Stimulated activated CD8-positive, alpha-beta memory T cell treated with anti-CD3 and anti-CD28 coated beads, Interleukin-4, amount 100 ng/mL, for 24 hours (primary cell): ENCODE measurements at regions not wholly inside any gene's neighbourhood (a gene's known extent, or its start where the extent isn't known, plus 50 kb on each side); places are given as distances from the start of the nearest gene placed in this dataset.
"Not testable (repeated sequence)": the region's sequence is repeated elsewhere in the genome, so short reads cannot be mapped to it uniquely, and the experiment has no call there.

Experiments used
- DNase-seq: peaks from one replicate; pipeline ENCODE4 v3.0.0-alpha.2; 2020; ENCODE audit warnings: low read depth

DNA sequence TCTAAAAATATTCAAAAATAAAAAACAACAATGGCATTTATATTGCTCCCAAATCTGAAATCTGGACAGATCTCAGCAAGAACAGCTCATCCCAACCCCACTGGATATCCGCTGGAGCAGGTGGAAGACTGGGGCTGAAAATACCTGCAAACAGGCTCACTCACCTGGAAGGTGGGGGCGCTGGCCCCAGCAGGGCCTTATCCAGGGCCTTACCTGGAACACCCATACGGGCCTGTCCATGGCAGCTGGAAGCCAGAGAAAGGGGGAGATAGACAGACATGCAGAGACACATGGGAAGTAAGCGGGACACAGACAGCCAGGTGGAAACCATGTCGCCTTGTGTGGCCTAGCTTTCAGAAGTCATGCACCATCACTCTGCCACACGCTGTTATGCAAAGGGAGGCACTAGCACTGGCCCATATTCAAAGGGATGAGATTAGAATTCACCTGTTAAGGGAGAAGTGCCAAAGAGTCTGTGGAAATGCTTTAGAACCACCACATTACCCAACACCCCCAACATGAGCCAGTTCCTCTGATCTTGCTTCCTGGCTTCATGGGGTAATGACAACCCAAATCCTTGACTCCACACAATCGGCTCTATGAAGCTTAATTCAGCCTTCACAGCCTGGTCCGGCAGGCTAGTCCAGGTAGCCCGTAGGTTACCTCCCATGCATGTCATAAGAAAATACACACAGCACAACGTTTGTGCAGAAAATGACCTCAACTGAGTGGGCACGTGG lies 99.0 kb upstream of the CDYL start:
- no peak for DNase-seq

DNA sequence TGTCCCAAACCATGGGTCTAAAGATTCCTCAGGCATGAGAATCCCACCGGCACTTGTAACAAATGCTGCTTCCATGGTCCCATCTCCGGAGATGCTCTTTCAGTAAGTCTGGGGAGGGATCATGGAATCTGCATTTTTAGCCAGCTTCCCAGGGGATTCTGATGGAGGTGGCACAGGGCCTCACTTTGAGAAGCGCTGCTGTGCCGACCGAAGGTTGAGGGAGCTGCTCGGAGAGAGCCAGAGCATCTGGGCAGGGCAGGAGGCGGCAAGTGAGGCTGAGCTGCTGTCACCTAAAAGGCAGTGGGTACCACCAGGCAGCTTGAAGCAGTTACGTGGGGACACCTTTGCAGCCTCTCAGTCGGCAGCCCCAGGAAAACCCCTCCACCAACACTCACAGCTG lies 100.2 kb upstream of the CDYL start:
- DNase-seq: no peak

DNA sequence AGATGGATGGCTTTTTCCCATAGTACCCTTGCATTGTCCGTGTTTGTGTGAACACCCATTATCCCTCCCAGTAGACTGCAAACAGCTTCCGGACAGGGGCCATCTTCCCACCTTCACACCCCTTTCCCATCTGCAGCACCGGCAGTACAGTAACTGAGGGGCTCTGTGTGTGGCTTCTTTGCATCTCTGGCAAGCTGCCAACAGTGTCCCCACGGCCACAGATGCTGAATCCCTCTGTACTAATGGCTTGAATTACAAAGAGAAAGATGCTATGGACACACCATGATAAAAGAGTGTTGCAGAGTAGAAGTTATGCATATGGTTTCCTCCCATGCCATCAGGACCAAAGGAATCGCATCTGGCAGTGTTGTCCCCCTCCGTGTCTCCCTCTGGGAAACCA lies 101.1 kb upstream of the CDYL start:
- no peak for DNase-seq

DNA sequence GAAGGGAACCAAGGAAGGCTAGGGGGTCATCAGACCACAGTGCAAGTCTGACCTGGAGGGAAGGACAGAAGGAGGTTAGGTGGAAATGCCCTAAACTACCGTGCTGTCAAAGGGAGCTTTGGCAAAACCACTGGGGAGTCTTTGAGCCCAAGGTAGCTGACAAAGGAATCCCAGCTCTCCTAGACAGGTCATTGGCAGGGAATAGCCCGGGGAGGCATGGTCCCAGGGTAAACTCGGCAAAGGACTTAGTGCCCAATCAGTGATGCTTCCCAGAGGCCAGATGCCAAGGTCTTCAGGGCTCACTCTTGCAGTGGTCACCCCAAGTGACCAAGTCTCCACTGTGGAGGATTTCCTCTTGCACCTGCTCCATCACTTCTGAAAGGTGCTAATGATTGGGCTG lies 102.3 kb upstream of the CDYL start:
- no peak for DNase-seq

DNA sequence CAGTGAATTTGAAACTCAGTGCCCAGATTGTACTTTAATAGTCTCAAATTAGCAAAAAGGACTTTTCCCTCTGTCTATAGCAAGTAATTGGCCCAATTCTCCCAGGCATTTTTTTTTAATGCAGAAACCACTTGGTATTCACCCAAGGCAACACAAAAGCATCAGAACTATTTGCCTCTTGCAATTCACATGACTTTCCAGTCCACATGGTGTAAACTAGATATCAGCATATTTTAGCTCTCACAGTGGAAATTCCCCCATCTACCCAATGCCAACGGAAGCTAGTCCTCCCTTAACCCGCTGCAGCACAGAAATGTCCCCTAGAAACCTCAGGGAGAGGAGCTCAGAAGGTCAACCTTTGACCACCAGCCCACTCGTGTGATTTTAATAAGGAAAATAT lies 103.4 kb upstream of the CDYL start:
- no peak for DNase-seq

DNA sequence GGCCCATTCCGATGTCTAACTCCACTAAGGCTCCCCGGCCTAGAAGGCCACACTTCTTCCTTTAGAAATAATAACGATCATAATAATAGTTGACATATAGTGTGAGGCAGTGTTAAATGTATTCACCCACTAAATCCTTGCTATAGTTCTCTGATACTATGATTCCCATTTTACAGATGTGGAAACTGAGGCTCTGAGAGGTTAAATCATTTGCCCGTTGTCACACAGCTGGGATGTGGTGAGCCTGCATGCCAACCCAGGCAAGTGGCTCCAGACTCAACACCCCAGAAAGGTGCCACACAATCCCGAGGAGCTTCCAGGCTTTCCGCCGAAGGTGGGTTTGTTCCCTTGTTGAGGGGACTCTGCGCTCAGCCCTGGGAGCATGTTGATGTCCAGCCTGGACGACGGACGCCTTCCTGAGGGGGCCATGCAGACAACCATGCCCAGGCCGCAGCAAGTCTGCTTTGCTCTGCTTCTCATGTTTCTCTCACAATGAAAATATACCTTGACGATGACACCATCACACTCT lies 104.6 kb upstream of the CDYL start:
- no peak for DNase-seq

DNA sequence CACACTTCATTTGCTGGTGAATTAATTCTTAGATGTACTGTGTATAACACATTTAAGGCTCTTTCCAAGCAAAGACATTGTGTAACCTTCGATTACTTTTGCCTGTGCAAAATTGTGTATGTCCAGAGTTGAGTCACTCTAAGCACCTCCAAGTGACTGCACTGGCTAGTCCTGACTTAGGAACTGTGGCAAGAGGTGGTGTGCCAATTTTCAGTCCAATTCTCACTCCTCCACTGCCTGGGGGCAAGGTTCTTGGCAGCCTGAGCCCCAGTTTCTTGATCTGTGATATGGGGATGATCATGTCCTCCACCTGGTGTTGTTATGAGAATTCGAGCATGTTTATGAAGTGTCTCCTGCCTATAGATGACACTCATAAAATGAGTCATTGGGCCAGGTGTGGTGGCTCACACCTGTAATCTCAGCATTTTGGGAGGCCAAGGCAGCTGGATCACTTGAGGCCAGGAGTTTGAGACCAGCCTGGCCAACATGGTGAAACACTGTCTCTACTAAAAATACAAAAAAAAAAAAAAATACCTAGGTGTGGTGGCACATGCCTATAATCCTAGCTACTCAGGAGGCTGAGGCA lies 105.3 kb upstream of the CDYL start:
- no peak for DNase-seq

DNA sequence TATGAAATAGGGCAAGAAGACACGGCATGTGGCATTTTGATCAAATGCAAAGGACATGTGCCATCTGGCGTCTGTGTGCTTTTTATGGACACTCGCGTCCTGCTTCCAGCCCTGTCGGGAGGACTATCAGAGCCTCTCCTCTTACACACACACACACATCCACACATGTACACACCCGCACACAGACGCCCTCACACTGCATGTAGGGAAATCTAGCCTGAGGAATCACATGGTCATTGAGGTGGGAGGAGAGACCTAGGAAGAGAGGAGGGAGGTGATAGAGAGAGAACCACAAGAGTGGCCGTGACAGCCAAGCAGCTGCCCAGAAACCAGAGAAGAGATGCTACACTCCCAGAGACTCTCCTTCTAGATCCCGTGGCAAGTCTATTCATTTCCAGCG lies 105.9 kb upstream of the CDYL start:
- no peak for DNase-seq

DNA sequence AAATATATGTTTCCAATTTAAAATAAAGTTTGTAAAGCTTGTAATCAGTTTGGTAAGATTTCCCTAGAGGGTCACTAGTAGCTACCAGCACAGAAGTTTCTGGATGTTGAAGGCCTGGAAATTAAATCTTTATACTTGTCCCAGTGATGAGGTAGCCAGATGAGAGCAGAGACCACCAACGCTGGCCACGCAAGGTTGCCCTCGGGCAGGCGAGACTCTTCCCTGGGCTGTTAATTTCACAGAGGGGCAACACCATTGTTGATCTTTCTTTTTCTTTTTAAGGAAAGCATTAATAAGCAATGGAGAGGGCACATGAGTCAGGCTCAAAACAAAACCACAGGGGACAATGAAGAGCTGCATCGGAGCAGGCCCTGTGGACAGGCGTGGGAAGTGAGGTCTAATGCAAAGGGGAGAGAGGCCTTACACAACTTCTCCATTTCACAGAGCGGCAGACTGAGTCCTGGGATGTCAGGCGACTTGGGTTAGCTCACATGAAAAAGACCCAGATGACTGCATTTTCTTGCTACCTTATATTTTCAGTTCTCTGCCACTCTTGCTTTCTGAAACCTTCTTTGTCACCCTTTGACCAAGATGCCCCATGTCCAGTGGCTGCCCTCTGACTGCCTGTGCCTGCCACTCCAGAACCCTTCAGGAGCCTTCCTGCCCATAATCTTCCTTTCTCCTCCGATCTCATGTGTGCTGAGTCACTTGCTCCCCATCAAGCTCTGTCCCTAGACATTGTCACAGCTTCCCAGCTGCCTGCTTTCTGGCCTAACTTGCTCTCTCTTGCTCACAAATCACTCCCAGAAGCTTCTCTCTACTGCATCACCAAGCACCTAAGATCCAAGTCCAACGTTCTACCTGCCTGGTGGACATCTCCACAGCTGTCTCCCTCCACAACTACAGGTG lies 107.7 kb upstream of the CDYL start:
- DNase-seq: no peak

DNA sequence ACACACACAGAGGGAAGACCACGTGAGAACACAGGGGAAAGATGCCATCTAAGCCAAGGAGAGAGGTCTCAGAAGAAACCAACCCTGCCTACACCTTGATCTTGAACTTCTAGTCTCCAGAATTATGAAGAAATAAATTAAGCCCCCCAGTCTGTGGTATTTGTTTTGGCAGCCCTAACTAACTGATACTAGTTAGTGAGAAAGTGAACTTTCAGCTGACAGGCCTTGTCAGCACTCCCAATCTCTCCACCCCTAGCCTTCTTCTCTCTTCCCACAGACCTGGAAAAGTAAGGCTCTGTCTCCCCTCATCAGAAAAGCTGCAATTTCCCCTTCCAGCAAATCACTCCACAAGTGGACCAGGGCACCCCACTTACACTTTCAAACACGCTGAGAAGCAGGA lies 108.6 kb upstream of the CDYL start:
- DNase-seq: no peak

DNA sequence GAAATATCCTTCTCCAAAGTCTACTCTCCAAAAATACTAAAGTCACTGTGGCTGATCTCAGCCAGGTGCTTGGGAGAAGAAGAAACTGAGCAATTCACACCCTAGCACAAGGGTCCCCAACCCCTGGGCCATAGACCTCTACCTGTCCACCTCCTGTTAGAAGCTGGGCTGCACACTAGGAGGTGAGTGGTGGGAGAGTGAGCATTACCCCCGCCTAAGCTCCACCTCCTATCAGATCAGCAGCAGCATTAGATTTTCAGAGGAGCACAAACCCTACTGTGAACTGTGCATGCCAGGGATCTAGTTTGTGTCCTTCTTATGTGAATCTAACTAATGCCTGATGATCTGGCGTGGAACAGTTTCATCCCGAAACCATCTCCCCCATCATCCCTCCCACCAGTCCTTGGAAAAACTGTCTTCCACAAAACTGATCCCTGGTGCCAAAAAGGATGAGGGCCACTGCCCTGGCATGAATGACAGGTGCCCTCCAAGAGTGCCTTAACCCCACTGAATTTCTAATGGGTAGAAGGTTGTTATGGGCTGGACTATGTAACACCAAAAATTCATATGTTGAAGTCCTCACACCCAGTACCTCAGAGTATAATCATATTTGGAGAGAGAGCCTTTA lies 109.2 kb upstream of the CDYL start:
- DNase-seq: no peak

DNA sequence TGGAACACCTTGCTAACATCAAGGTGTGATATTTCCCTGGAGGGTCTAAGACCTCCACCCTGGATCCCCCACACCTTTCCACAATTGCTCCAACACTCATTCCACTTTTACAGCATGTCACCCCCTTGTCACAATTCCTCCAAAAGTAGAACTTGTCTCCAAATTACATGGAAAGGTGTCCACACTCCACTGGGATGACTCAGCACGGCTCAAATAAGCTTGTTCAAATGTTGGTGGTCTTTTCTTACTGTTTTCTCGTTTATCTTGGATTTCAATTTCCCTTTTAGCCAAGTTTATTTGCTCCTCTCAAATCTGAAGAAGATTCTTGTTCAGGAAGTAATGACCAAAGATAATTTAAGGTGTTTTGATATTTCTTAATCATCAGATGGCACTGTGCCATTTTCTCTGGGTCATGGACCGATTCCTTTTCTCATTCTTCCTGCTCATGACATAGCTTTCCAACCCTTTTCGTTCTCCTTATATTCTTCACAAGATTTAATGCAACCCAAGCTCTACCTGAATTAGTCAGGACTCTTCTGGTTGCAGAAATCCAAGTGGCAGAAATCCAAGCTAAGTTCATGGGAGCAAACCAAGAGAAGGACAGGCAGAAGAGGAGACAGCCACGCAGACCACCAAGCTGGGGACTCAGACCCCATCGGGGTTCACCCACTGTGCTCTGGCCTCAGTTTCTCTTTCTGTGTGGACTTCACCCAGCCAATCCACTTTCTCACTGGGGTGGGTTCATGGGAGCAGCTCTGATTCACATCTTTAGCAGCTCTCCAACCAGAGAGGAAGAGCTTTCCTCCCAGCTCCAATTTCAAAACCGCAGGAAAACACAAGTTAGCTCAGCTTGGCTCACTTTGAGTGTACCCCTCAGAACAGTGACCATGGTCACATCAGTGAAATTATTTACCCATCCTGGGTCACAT lies 110.5 kb upstream of the CDYL start:
- DNase-seq: no peak

DNA sequence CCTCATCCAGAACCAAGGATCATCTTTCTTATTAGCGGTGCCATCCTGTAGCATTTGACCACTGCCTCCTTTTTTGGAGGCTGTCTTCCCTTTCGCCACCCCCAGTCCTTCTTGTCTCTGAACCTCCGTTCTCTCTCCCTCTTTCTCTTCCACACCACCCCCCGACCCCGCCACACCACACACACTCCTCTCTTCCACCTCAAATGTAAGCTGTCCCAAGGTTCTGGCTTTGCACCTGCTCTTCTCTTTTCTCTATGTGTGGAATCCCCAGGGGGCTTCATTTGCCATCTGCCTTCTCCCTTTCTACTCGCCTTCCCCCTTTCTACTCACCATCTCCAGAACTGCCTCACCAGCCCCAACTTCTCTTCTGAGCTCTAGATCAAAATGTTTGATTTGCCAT lies 111.3 kb upstream of the CDYL start:
- no peak for DNase-seq

DNA sequence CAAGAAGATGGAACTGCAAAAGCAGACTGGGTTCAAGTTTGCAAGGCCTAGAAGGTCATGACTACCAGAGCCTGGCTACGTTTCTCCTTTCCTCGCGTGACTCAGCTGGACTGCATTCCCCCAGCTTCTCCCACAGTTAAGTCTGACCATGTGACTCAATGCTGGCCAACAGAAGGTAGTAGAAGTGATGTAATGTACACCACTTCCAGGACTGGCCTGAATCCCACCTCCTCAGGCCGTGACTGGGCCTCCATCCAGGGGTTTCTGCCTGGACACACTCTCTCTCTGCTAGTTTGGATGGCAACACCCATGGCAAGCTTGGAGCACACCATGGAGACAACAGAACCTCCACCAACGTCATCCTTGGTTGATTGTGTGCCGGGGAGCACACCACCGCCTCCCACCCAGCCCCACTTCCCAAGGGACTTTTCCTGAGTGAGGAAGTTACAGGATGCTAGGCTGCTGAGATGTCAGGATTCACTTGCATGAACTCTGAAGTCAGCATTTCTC lies 112.0 kb upstream of the CDYL start:
- no peak for DNase-seq

DNA sequence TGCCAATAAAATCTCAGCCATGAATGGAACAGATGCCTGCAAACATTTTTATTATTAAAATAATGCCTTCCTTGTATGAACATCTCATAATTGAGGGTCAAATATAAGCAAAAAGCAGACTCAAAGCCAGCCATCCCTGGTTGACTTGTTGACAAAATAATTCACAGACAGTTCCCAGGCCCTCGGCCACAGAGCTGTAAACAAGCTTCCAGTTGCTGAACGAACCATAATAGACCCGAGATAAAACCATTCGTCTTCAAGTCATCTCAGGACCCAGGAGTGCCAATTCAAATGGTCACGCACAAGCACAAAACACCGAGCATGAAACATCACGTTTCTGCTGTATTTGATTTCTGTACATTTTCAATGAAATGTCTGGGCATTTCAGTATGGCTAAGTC lies 113.3 kb upstream of the CDYL start:
- no peak for DNase-seq

DNA sequence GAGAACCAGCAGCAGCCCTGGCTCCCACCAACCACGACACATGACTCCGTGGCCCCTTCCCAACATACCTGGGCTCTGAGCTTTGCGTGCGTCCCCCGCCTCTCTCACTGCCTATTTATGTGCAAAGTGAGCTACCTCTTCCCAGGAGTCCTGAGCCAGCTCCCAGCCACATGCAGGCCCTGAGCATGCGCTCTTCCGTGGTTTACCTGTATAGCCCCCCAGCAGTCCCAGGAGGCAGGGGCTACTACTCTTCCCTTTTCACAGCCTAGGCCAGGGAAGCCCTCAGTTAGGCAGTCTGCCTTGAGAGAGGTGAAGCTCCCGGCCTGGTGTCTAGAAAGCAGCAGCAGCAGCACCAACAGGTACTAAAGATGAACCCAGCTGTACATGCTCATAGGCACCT lies 114.8 kb upstream of the CDYL start:
- DNase-seq: no peak

DNA sequence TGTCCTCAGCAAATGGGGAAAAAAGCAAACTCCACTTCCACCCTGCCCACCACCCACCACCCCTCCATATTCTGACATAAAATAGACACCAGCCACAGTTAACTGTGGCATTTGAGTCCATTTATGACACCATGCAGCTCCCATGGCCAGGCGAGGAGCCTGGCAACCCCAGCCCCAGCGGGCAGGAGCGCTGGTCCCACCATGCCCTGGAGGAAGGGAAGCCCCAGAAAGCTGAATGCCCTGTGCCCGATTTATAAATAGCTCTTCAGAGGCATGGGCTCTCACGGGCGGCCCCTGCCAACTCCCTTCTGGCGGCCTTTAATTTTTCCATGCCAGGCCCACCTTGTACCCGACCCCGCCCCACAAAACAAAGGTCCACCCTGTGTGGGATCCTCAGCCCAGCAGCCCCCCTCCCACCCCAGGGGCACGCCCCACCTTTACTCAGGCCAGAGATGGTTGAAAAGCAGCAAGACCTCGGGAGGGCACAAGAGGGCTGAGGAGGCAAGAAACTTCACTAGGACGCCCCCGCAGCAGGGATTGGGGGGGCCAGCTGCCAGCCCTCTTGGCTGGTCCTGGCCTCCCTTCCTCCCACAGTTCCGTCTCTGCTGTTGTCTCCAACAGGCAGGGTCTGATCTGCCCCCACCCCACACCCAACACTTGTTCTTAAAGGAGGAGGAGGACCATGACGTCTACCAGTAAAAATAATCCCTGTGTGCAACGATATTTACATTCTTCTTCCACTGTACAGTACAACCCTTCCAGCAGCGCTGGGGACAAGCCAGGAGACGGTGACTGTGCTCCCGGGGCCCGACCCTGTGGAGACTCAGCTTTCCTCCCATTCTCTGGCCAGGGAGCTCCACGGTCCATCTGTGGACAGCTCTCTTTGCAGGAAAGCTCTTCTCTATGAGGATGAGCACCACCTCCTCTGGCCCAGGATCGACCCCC lies 115.6 kb upstream of the CDYL start:
- DNase-seq: no peak

DNA sequence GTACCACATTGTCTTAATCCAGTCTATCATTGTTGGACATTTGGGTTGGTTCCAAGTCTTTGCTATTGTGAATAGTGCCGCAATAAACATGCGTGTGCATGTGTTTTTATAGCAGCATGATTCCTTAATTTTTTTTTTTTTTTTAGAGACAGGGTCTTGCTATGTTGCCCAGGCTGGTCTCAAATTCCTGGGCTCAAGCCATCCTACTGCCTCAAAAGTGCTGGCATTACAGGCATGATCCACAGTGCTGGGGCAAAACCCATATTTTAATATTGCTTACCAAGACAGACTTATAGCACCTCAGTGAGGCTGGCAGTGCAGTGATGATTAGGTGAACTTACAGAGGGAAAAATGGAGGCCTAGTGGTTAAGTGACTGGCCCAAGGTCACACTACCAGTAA lies 116.5 kb upstream of the CDYL start:
- not testable (repeated sequence) for DNase-seq

DNA sequence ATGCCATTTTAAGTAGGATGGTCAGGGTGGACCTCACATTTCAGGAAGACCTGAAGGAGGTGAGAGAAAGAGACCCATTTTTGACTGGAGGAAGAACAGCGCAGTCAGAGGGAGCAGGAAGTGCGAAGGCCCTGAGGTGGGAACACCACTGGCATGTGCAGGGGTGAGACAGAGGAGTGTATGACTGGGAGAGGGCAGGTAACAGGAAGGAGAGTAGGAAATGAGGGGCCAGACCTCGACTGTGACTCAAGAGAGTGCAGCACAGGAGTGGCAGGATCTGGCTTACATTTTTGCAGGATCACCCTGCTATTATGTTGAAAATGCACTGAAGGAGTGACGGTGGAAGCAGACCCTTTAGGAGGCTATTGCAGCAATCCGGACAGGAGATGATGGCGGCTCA lies 117.7 kb upstream of the CDYL start:
- no peak for DNase-seq

DNA sequence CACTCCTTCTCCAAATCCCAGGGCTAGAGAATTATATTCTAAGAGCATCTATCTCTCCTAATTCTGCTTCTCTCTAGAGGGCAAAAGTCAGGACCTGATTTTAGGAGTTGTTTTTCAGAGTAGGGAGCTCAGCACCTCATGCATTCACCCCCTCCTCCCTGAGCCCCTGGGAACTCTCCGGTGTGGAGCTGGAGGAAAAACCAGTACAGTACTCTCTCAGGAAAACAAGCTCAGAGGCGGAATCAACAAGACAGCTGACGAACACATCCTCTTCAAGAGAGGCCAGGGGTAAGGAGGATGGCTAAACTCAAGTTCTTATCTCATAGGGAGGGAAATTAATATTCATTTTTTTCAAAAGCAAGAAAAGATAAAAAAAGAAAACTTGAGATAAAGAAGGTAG lies 120.1 kb upstream of the CDYL start:
- no peak for DNase-seq
